ENCODE measurements at regions not wholly inside any gene's neighbourhood (a gene's known extent, or its start where the extent isn't known, plus 50 kb on each side); places are given as distances from the start of the nearest gene placed in this dataset.

DNA sequence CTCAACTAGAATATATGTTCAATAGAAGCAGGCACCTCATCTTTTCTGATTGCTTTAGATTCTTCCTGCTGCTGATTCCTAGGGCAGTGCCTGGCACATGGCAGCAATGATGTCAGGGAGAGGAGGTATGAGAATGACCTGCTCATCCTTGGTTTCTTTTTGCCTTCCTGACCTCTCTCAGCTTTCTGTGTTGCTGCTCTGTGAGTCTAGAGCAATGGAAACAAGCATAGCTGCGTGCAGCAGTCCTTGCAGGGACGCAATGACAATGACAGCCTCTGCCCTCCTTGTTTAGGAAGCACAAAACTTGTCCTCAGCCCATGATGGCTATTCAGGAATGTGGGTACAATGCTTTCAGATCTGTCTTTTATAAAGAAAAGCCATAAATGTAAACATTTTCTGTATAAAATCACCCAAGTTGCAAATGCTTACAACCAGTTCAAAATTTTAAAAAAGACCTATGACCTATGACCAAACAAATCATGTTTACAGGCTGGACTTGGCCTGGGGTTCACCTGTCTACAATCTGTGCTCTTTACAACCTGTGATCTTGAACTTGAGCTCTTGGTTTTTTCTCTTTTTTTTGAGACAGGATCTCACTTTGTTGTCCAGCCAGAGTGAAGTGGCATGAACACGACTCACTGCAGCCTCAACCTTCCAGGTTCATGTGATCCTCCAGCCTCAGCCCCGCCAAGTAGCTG, 549.4 kb upstream of the ATP2B1 start:
- H3K79me1 ChIP-seq (ENCODE audit: insufficient read depth, low read depth, low read length, poor library complexity, severe bottlenecking), result no peaks in the 10 kb centered on the region
- H2BK15ac ChIP-seq (ENCODE audit: low read depth, low read length), result no peak overlapping the region
- H3K18ac ChIP-seq (ENCODE audit: insufficient read length, low read depth, low read length), result no peak overlapping the region
- H3K36me3 Mint-ChIP-seq (ENCODE audit: insufficient read depth in 1 of 3, low read depth in 3 of 3), result peaks cover 0 to 1% (median 0%) of the 10 kb centered on the region in 3 experiments; a peak in 1 of 7 replicates
- H3K4me1 ChIP-seq (ENCODE audit: insufficient read depth, low read length), result no peaks in the 10 kb centered on the region
- no peaks in the 10 kb centered on the region for H4K20me1 ChIP-seq (ENCODE audit: control insufficient read depth, insufficient read depth, insufficient read length)
- H3K9me3 ChIP-seq (ENCODE audit: control insufficient read depth, low read depth, low read length), result no peaks in the 10 kb centered on the region
- no peak overlapping the region for H2BK20ac ChIP-seq (ENCODE audit: low read depth, low read length, poor library complexity, severe bottlenecking)
- H3K27ac ChIP-seq (ENCODE audit: insufficient read length, low read depth, low read length), result no peak overlapping the region
- no peak overlapping the region for H3K4me2 ChIP-seq (ENCODE audit: insufficient read depth, insufficient read length, low read length)
- H3K4ac ChIP-seq (ENCODE audit: low read depth, low read length), result no peak overlapping the region
- no peak overlapping the region for H4K5ac ChIP-seq (ENCODE audit: insufficient read length, low read depth, low read length)
- 0 out of 4 replicates have a peak, but pooled peaks cover 0 to 2% of the 10 kb centered on the region in 2 experiments for H3K4me1 Mint-ChIP-seq
- no peak overlapping the region for H3T11ph ChIP-seq (ENCODE audit: low read length)
- no peak overlapping the region for H3K9ac ChIP-seq (ENCODE audit: extremely low read depth, insufficient read length, low read length)
- H3K4me3 Mint-ChIP-seq, result no peak overlapping the region
- H3K27me3 Mint-ChIP-seq (ENCODE audit: low read depth), result no peaks in the 10 kb centered on the region
- no CpG with 5 or more reads among the region's 4 CpGs for WGBS (ENCODE audit: extremely low coverage, insufficient read length, low lambda C conversion rate)
- H2BK120ac ChIP-seq (ENCODE audit: low read depth, low read length, poor library complexity, severe bottlenecking), result no peak overlapping the region
- no peaks in the 10 kb centered on the region for H3K23me2 ChIP-seq (ENCODE audit: insufficient read length, low read depth, low read length, poor library complexity, severe bottlenecking)
- no peaks in the 10 kb centered on the region for H3K79me2 ChIP-seq (ENCODE audit: insufficient read depth, low read length)
- H3K27me3 ChIP-seq (ENCODE audit: insufficient read depth, low read length), result no peaks in the 10 kb centered on the region
- TF ChIP-seq, protein P1, sequence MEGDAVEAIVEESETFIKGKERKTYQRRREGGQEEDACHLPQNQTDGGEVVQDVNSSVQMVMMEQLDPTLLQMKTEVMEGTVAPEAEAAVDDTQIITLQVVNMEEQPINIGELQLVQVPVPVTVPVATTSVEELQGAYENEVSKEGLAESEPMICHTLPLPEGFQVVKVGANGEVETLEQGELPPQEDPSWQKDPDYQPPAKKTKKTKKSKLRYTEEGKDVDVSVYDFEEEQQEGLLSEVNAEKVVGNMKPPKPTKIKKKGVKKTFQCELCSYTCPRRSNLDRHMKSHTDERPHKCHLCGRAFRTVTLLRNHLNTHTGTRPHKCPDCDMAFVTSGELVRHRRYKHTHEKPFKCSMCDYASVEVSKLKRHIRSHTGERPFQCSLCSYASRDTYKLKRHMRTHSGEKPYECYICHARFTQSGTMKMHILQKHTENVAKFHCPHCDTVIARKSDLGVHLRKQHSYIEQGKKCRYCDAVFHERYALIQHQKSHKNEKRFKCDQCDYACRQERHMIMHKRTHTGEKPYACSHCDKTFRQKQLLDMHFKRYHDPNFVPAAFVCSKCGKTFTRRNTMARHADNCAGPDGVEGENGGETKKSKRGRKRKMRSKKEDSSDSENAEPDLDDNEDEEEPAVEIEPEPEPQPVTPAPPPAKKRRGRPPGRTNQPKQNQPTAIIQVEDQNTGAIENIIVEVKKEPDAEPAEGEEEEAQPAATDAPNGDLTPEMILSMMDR (conservative IDR thresholded peaks at IDR 0.05), result no peak
- no peak overlapping the region for H3K23ac ChIP-seq (ENCODE audit: insufficient read length, low read depth, low read length)
- no peak overlapping the region for H2AFZ ChIP-seq (ENCODE audit: low read length)
- no peak overlapping the region for H4K91ac ChIP-seq (ENCODE audit: insufficient read length, low read depth, low read length)
- H3K27ac Mint-ChIP-seq, result no peak overlapping the region
- no peak overlapping the region for H3K56ac ChIP-seq (ENCODE audit: insufficient read length, low read depth, low read length)
- no peaks in the 10 kb centered on the region; a peak in 1 of 5 replicates for H3K9me3 Mint-ChIP-seq
- DNase-seq, result no peak
- H2BK5ac ChIP-seq (ENCODE audit: insufficient read length, low read length), result no peak overlapping the region
- H2AK5ac ChIP-seq (ENCODE audit: insufficient read length, low read length), result no peak overlapping the region
- H4K8ac ChIP-seq (replicated peaks; ENCODE audit: insufficient read length, low read depth, low read length), result no peak overlapping the region
- no peak overlapping the region for H2BK12ac ChIP-seq (ENCODE audit: insufficient read length, low read depth, low read length)
- peak overlapping the region; percentile 57; the same call in 1 of the 2 replicates for H3K14ac ChIP-seq (ENCODE audit: insufficient read depth, low read length)

Measured in H9 (cell line).